ENCODE measurements at regions not wholly inside any gene's neighbourhood (a gene's known extent, or its start where the extent isn't known, plus 50 kb on each side); places are given as distances from the start of the nearest gene placed in this dataset.

DNA sequence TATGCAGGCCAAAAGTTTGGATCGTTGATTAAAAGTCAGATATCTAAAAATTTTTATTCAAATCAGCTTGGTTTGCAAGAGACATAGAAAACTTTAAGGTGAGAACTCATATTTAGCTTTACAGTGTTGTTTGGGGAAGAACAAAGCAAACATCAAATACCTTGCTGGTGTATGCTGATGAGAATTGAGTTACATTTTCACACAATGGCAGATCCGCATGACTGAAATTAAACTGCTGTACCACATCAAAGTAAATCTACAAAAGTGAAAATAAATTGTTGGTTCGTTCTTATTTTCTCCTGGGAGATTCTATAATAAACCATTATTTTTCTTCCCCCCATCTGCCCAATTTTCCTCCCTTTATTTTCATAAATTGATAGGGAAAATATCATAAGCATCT is 198.2 kb upstream of the PCSK5 start:
- Histone ChIP-seq H3K27ac (ENCODE audit: low read depth, low read length) (no peak overlapping the region), H3K9ac (ENCODE audit: low read length) (no peak overlapping the region), H3K36me3 (ENCODE audit: control insufficient read depth, insufficient read depth, low read length) (no peaks in the 10 kb centered on the region), H3K4me1 (ENCODE audit: control insufficient read depth, insufficient read depth, low read length) (no peaks in the 10 kb centered on the region), H3K9me3 (ENCODE audit: control insufficient read depth, insufficient read depth, low read depth, low read length) (no peaks in the 10 kb centered on the region), H3K4me3 (ENCODE audit: low read depth, low read length) (no peak overlapping the region), H3K27me3 (ENCODE audit: control insufficient read depth, insufficient read depth, low read length) (no peaks in the 10 kb centered on the region)

DNA sequence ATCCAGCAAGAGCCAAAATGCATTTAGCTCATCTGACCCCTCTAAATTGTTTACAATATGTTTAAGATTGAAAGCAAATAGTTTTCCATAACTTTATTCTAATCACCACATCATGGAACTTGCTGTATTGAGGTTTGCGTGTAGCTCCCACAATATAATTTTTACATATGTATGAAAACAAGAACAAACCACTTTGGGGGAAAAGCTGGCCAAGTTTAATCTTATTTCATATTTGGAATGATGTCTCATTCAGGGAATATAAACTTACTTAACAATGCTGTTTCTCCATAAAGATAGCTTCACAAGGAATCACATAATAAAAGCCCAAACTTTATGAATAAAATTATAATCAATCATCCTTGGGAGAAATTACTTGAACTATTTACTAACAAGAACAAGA is 194.6 kb upstream of the PCSK5 start:
- Histone ChIP-seq H3K27ac (ENCODE audit: low read depth, low read length) (no peak overlapping the region), H3K9me3 (ENCODE audit: control insufficient read depth, insufficient read depth, low read depth, low read length) (no peaks in the 10 kb centered on the region), H3K4me3 (ENCODE audit: low read depth, low read length) (no peak overlapping the region), H3K27me3 (ENCODE audit: control insufficient read depth, insufficient read depth, low read length) (no peaks in the 10 kb centered on the region), H3K9ac (ENCODE audit: low read length) (no peak overlapping the region), H3K36me3 (ENCODE audit: control insufficient read depth, insufficient read depth, low read length) (no peaks in the 10 kb centered on the region), H3K4me1 (ENCODE audit: control insufficient read depth, insufficient read depth, low read length) (no peaks in the 10 kb centered on the region)

DNA sequence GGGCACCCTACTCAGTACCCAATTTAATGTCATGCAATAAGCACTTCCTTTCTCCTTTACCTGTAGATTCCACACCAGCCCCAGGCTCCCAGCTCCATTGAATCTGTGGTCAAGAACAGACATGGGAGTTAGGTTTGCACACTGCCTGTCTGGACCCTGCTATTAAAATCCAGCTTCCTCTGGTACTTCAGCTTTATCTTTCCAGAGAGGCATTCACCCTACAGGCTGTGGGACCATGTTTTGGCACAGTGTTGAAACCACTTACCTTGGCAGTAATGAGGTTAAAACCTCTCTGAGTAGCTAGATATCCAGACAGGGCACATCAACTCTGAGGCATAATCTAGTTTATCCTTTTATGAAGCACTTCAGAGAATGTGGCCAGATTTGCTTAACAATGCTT is 191.5 kb upstream of the PCSK5 start:
- Histone ChIP-seq H3K27ac (ENCODE audit: low read depth, low read length) (no peak overlapping the region), H3K4me1 (ENCODE audit: control insufficient read depth, insufficient read depth, low read length) (no peaks in the 10 kb centered on the region), H3K36me3 (ENCODE audit: control insufficient read depth, insufficient read depth, low read length) (no peaks in the 10 kb centered on the region), H3K9me3 (ENCODE audit: control insufficient read depth, insufficient read depth, low read depth, low read length) (no peaks in the 10 kb centered on the region), H3K4me3 (ENCODE audit: low read depth, low read length) (no peak overlapping the region), H3K27me3 (ENCODE audit: control insufficient read depth, insufficient read depth, low read length) (no peaks in the 10 kb centered on the region), H3K9ac (ENCODE audit: low read length) (no peak overlapping the region)

DNA sequence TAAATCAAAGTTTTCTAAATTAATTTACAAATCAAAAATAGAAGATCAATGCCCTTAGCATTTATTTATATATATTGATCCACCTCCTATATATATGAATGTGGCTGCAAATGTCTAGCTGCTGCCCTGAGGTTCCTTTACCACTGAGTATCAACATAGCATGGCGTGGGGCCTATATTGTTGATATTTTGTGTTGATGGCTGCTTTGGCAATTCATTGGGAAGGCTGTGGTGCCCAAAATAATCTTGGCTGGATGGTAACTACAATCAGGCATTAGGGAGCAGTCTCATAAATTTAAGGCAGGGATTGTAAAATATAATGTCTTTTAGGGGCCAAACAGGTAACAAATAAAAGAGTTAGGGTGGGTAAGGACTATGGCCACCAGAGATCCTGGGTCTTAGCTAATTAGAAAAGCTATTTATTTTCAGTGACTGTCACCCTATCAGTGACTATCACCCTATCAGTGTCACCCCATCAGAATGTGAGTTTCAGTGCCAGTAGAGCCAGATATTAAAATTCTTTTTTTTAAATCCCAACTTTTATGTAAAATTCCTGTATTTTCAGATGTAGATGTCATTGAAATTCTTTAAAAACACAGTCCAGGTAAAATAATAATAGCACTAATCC is 190.7 kb upstream of the PCSK5 start:
- H3K4me1 ChIP-seq (ENCODE audit: control insufficient read depth, insufficient read depth, low read length): no peaks in the 10 kb centered on the region
- no peaks in the 10 kb centered on the region for H3K9me3 ChIP-seq (ENCODE audit: control insufficient read depth, insufficient read depth, low read depth, low read length)
- H3K27me3 ChIP-seq (ENCODE audit: control insufficient read depth, insufficient read depth, low read length): no peaks in the 10 kb centered on the region
- no peak overlapping the region for H3K9ac ChIP-seq (ENCODE audit: low read length)
- H3K36me3 ChIP-seq (ENCODE audit: control insufficient read depth, insufficient read depth, low read length): no peaks in the 10 kb centered on the region
- H3K27ac ChIP-seq (ENCODE audit: low read depth, low read length): no peak overlapping the region
- H3K4me3 ChIP-seq (ENCODE audit: low read depth, low read length): no peak overlapping the region

DNA sequence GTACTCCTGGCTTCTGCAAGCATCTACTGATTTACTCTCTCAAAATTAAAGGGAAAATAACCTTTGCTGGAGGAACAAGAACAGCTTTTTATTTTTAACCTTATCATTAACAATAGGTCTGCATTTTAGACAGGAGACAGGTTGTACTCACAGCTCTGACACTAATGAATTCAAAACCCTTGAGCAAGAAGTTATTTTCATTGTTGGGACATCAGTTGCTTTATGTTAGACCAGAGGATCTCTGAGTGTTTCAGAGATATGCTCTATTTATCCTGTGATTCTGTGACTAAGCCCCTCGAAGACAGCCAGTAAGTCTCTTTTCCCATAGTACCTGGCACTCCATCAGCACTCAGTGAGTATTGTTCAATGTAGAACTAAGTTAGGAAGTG is 190.2 kb upstream of the PCSK5 start:
- Histone ChIP-seq H3K4me3 (ENCODE audit: low read depth, low read length) (no peak overlapping the region), H3K9me3 (ENCODE audit: control insufficient read depth, insufficient read depth, low read depth, low read length) (no peaks in the 10 kb centered on the region), H3K27me3 (ENCODE audit: control insufficient read depth, insufficient read depth, low read length) (no peaks in the 10 kb centered on the region), H3K27ac (ENCODE audit: low read depth, low read length) (no peak overlapping the region), H3K9ac (ENCODE audit: low read length) (no peak overlapping the region), H3K36me3 (ENCODE audit: control insufficient read depth, insufficient read depth, low read length) (no peaks in the 10 kb centered on the region), H3K4me1 (ENCODE audit: control insufficient read depth, insufficient read depth, low read length) (no peaks in the 10 kb centered on the region)

DNA sequence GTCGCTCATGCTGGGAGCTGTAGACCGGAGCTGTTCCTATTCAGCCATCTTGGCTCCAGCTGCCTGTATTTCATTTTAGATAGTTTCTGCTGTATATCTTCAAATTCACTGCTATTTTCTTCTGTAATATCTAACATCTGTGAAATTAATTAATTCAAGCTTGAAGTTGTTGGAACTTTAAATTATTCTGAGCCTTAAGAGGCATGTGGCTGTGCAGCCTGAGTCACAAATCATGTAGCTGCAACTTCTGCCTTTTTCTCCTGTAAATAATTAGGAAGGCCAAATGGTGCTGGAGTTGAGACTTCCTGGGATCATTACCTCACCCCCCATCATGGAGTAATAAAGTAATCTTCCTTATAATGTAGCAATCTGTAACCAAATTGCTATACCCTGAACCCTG is 183.3 kb upstream of the PCSK5 start:
- Histone ChIP-seq H3K9ac (ENCODE audit: low read length) (no peak overlapping the region), H3K36me3 (ENCODE audit: control insufficient read depth, insufficient read depth, low read length) (no peaks in the 10 kb centered on the region), H3K4me1 (ENCODE audit: control insufficient read depth, insufficient read depth, low read length) (no peaks in the 10 kb centered on the region; the same call in 1 of the 2 replicates), H3K9me3 (ENCODE audit: control insufficient read depth, insufficient read depth, low read depth, low read length) (0 out of 2 replicates have a peak, but pooled peaks cover 3% of the 10 kb centered on the region), H3K27me3 (ENCODE audit: control insufficient read depth, insufficient read depth, low read length) (no peaks in the 10 kb centered on the region), H3K4me3 (ENCODE audit: low read depth, low read length) (no peak overlapping the region), H3K27ac (ENCODE audit: low read depth, low read length) (no peak overlapping the region)

DNA sequence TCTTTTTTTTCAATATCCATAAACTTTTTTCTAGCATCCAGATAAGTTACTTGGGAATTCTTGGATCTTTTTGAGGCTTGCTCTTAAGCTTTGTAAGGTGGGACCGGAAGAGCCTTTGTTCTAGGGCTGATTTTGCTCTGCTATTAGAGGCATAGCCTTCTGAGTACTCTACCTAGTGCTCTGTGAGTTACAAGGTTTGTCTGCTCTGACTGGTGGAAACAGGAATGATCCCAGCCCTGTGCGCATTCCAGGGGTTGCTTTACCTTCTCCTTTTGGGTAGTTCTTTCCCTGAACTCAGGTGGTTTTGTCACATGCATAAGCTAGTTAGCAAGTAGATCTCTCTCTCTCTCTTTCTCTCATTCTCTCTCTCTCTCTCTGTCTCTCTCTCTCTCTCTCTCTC is 180.8 kb upstream of the PCSK5 start:
- Histone ChIP-seq H3K27me3 (ENCODE audit: control insufficient read depth, insufficient read depth, low read length) (no peaks in the 10 kb centered on the region), H3K4me1 (ENCODE audit: control insufficient read depth, insufficient read depth, low read length) (no peaks in the 10 kb centered on the region; the same call in 1 of the 2 replicates), H3K9ac (ENCODE audit: low read length) (no peak overlapping the region), H3K9me3 (ENCODE audit: control insufficient read depth, insufficient read depth, low read depth, low read length) (0 out of 2 replicates have a peak, but pooled peaks cover 3% of the 10 kb centered on the region), H3K27ac (ENCODE audit: low read depth, low read length) (no peak overlapping the region), H3K36me3 (ENCODE audit: control insufficient read depth, insufficient read depth, low read length) (no peaks in the 10 kb centered on the region), H3K4me3 (ENCODE audit: low read depth, low read length) (no peak overlapping the region)

DNA sequence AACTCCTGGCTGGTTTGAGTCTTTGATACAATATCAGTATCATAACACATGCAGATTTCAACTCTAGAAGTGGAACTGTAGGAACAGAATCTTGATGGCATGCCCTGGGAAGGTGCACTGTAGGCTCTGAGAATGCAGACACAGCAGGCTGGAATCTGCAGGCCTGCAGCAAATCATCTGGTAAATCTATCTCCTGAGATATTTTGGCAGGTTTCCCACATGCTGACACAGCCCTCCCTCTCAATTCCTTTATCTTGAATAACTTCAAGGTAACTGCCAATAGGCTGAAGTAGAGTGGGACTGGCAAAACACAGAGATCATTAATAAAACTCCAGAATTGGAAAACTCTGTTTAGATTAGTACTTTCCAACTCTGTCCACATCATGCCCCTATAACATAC is 177.8 kb upstream of the PCSK5 start:
- Histone ChIP-seq H3K9ac (ENCODE audit: low read length) (no peak overlapping the region), H3K9me3 (ENCODE audit: control insufficient read depth, insufficient read depth, low read depth, low read length) (no peaks in the 10 kb centered on the region), H3K27me3 (ENCODE audit: control insufficient read depth, insufficient read depth, low read length) (no peaks in the 10 kb centered on the region), H3K36me3 (ENCODE audit: control insufficient read depth, insufficient read depth, low read length) (no peaks in the 10 kb centered on the region), H3K4me3 (ENCODE audit: low read depth, low read length) (no peak overlapping the region), H3K4me1 (ENCODE audit: control insufficient read depth, insufficient read depth, low read length) (no peaks in the 10 kb centered on the region; the same call in 1 of the 2 replicates), H3K27ac (ENCODE audit: low read depth, low read length) (no peak overlapping the region)

DNA sequence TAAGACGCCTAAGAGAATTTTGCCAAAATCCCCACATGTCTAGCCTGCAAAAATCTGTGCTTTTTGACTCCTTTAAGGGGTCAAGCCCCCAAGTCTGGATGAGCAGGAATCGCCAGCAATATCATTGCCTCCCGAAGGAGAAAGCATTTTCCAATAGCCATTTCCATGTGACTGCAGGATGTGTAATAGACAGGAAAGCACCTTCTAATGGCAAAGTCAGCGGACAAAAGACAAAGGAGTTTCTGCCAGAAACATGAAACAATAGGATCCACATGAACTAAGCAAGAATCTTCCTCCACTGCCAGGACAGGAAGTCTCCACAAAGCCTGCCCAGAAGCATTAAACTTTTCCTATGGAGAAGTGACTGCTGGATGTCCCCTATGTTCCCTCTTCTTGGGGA is 177.1 kb upstream of the PCSK5 start:
- H3K4me3 ChIP-seq (ENCODE audit: low read depth, low read length): no peak overlapping the region
- no peaks in the 10 kb centered on the region for H3K27me3 ChIP-seq (ENCODE audit: control insufficient read depth, insufficient read depth, low read length)
- no peak overlapping the region for H3K27ac ChIP-seq (ENCODE audit: low read depth, low read length)

DNA sequence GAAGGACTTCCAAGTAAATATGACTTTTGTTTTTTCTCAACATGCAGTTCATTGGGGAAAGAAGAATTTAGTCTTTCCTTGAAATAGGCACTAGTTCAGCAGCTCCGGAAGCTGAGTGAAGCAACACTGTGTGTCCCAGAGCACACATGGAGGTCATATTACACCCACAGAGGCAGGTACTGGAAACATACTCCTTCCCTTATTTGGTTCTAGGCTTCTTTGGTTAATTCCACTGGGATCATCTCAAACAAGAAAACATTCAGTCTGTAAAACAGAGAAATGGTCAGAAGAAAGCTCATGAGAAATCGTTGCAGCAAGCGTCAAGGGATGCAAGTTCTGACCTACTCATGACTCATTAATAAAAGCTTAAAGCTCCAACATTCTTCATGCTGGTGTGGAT is 175.1 kb upstream of the PCSK5 start:
- no peak overlapping the region for H3K27ac ChIP-seq (ENCODE audit: low read depth, low read length)
- no peak overlapping the region for H3K4me3 ChIP-seq (ENCODE audit: low read depth, low read length)
- no peaks in the 10 kb centered on the region; the same call in 1 of the 2 replicates for H3K4me1 ChIP-seq (ENCODE audit: control insufficient read depth, insufficient read depth, low read length)
- H3K9me3 ChIP-seq (ENCODE audit: control insufficient read depth, insufficient read depth, low read depth, low read length): no peaks in the 10 kb centered on the region
- no peaks in the 10 kb centered on the region for H3K36me3 ChIP-seq (ENCODE audit: control insufficient read depth, insufficient read depth, low read length)
- H3K9ac ChIP-seq (ENCODE audit: low read length): no peak overlapping the region
- no peaks in the 10 kb centered on the region for H3K27me3 ChIP-seq (ENCODE audit: control insufficient read depth, insufficient read depth, low read length)

More for the DNA sequence above, 177.1 kb upstream of the PCSK5 start:
- Histone ChIP-seq H3K9ac (ENCODE audit: low read length) (no peak overlapping the region), H3K9me3 (ENCODE audit: control insufficient read depth, insufficient read depth, low read depth, low read length) (no peaks in the 10 kb centered on the region), H3K36me3 (ENCODE audit: control insufficient read depth, insufficient read depth, low read length) (no peaks in the 10 kb centered on the region), H3K4me1 (ENCODE audit: control insufficient read depth, insufficient read depth, low read length) (no peaks in the 10 kb centered on the region; the same call in 1 of the 2 replicates)

DNA sequence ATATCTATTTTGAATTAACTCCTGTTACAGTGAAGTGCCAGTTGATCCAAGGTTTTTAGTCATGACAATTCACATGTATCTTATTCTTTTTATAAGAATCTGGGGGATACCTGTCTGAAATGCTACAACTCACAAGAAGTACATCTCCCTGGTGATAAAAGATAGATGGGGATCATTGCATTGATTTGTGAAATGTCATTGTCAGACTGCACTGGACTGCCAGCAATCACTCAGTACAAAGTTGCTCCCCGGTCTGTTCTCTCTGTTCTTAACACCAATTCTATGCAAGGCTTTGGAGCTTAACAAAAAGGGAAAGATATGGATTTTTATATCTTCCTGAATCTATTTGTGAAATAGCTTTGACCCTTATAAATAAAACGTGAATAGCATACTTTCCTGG is 171.8 kb upstream of the PCSK5 start:
- no peaks in the 10 kb centered on the region for H3K4me1 ChIP-seq (ENCODE audit: control insufficient read depth, insufficient read depth, low read length)

DNA sequence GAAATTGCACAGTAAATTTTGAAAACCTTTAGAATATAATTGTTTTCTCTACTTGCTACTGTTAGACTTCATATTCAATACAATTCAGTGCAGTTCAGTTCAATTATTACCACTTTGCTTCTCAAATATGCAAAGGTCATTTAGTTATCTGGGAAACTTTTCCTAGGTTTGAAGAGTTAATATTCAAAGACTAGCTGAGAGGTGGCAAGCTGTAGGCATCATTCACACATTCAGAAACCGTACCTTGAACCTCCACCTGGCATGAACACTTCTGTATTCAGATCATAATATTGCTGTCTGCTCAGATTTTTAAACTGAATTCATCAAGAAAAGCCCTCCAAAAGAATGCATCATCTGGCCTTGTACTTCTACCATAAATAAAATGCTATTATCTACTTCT is 162.1 kb upstream of the PCSK5 start:
- no peak overlapping the region for H3K27ac ChIP-seq (ENCODE audit: low read depth, low read length)
- H3K4me3 ChIP-seq (ENCODE audit: low read depth, low read length): no peak overlapping the region
- H3K36me3 ChIP-seq (ENCODE audit: control insufficient read depth, insufficient read depth, low read length): no peaks in the 10 kb centered on the region
- H3K27me3 ChIP-seq (ENCODE audit: control insufficient read depth, insufficient read depth, low read length): no peaks in the 10 kb centered on the region
- H3K4me1 ChIP-seq (ENCODE audit: control insufficient read depth, insufficient read depth, low read length): no peaks in the 10 kb centered on the region
- no peaks in the 10 kb centered on the region for H3K9me3 ChIP-seq (ENCODE audit: control insufficient read depth, insufficient read depth, low read depth, low read length)
- H3K9ac ChIP-seq (ENCODE audit: low read length): no peak overlapping the region

More for the DNA sequence above, 171.8 kb upstream of the PCSK5 start:
- Histone ChIP-seq H3K9ac (ENCODE audit: low read length) (no peak overlapping the region), H3K27me3 (ENCODE audit: control insufficient read depth, insufficient read depth, low read length) (no peaks in the 10 kb centered on the region), H3K27ac (ENCODE audit: low read depth, low read length) (no peak overlapping the region), H3K36me3 (ENCODE audit: control insufficient read depth, insufficient read depth, low read length) (no peaks in the 10 kb centered on the region), H3K9me3 (ENCODE audit: control insufficient read depth, insufficient read depth, low read depth, low read length) (no peaks in the 10 kb centered on the region), H3K4me3 (ENCODE audit: low read depth, low read length) (no peak overlapping the region)
